GM19467 (cell line): ENCODE measurements at regions not wholly inside any gene's neighbourhood (a gene's known extent, or its start where the extent isn't known, plus 50 kb on each side); places are given as distances from the start of the nearest gene placed in this dataset.
"Not testable (repeated sequence)": the region's sequence is repeated elsewhere in the genome, so short reads cannot be mapped to it uniquely, and the experiment has no call there.

ENCODE experiments used
- ATAC-seq: cut with Tn5 transposase; IDR thresholded peaks from one replicate; pipeline ENCODE4 v1.9.1; 2021; ENCODE audit warnings: mild to moderate bottlenecking, moderate library complexity; ENCODE audit not compliant: unreplicated experiment

GRCh38 chr9:119688547-119688946 is 319.3 kb upstream of the BRINP1 start:
- ATAC-seq: no peak

GRCh38 chr9:119677811-119678505 is 308.7 kb upstream of the BRINP1 start:
- no peak for ATAC-seq

GRCh38 chr9:119675951-119676350 is 306.7 kb upstream of the BRINP1 start:
- ATAC-seq: no peak

GRCh38 chr9:119672763-119673162 is 303.5 kb upstream of the BRINP1 start:
- ATAC-seq: not testable (repeated sequence)

GRCh38 chr9:119667916-119668315 is 298.7 kb upstream of the BRINP1 start:
- ATAC-seq: no peak

- no peak for ATAC-seq
These were observed 297.9 kb upstream of the BRINP1 start for GRCh38 chr9:119667163-119667562.

- ATAC-seq: no peak
These were observed 293.1 kb upstream of the BRINP1 start for GRCh38 chr9:119662329-119662728.

- no peak for ATAC-seq
These were observed 283.7 kb upstream of the BRINP1 start for GRCh38 chr9:119652931-119653330.

GRCh38 chr9:119649205-119649604 is 280.0 kb upstream of the BRINP1 start:
- ATAC-seq: no peak

- no peak for ATAC-seq
These were observed 270.2 kb upstream of the BRINP1 start for GRCh38 chr9:119639287-119639955.

- no peak for ATAC-seq
These were observed 264.8 kb upstream of the BRINP1 start for GRCh38 chr9:119634006-119634405.

- ATAC-seq: no peak
These were observed 242.3 kb upstream of the BRINP1 start for GRCh38 chr9:119611565-119611964.

GRCh38 chr9:119609277-119609971 is 240.2 kb upstream of the BRINP1 start:
- ATAC-seq: no peak

GRCh38 chr9:119601632-119602031 is 232.4 kb upstream of the BRINP1 start:
- no peak for ATAC-seq

GRCh38 chr9:119597499-119597898 is 228.3 kb upstream of the BRINP1 start:
- ATAC-seq: no peak

- no peak for ATAC-seq
These were observed 227.5 kb upstream of the BRINP1 start for GRCh38 chr9:119596703-119597102.

- ATAC-seq: no peak
These were observed 219.9 kb upstream of the BRINP1 start for GRCh38 chr9:119588874-119589744.

GRCh38 chr9:119577881-119578280 is 208.6 kb upstream of the BRINP1 start:
- ATAC-seq: no peak

GRCh38 chr9:119559986-119560385 is 190.8 kb upstream of the BRINP1 start:
- ATAC-seq: no peak

- no peak for ATAC-seq
These were observed 189.8 kb upstream of the BRINP1 start for GRCh38 chr9:119559056-119559455.
